HG03064 (cell line): ENCODE measurements at regions not wholly inside any gene's neighbourhood (a gene's known extent, or its start where the extent isn't known, plus 50 kb on each side); places are given as distances from the start of the nearest gene placed in this dataset.

Source experiments
- ATAC-seq: cut with Tn5 transposase; IDR thresholded peaks from one replicate; pipeline ENCODE4 v1.9.1; 2021; ENCODE audit warnings: low read depth; ENCODE audit not compliant: unreplicated experiment

DNA sequence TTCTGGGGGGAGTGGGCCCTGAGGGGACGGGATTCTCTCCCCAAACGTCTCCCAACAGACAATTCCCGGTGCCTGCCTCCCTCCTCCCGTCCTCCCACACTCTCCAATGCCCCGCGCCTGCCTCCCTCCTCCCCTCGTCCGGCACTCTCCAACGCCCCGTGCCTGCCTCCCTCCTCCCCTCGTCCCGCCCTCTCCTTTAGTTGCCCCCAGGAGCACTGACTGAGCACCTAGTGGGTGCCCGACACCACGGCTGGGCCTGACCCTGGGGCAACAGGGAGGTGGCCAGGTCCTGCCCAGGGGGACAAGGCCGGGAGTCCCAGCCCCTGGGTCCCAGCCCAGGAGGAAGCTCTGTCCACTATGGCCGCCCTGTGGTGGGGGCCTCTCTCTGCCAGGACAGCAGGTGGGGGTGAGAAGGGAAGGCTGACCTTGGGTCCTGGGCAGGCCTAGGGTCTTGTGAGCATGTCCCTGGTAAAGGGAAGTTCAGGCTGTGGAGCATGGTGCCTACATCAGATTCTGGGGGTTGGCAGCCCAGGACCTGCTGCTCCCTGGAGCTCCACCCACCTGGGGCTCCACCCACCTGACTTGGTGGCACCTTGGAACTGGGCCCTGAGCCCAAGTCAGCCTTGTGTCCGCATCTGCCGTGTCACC, 942.3 kb downstream of the BRD1 start:
- ATAC-seq, result no peak

DNA sequence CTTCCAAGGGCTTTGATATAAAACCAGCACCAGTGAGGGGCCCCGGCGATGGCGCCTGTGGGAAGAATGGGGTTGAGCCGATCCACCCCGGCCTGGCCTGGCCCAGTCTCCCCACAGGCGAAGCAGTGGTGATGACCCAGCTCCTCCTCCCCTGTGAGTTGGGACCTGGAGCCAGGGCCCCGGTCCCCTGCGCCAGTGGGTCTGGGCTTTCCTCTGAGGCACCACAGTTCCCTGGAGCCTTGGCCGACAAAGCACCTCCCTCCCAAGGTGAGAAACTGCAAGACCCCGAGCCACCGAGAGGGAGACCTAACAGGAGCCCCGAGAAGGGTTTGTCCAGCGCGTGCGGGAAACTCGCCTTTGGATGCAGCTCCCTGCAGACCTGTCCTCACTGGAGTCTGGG, 942.9 kb downstream of the BRD1 start:
- ATAC-seq, result no peak

DNA sequence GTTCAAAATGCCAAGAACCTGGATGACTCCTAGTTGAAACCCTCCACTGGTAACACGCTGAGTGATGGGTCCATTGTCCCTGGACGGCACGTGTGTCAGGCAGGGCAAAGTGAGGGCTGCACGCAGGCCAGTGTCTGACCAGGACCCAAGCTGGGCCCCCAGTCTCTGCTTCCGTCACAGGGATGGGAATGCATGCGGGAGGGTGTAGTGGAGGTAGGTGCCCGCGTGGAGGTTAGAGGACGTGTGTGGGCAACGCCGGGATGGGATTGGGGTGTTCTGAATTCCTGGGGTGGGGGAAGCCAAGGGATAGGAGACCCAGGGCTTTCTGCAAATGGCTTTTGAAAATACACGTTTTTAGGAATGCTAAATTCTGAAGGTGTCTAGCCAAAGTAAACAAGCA, 943.3 kb downstream of the BRD1 start:
- no peak for ATAC-seq

DNA sequence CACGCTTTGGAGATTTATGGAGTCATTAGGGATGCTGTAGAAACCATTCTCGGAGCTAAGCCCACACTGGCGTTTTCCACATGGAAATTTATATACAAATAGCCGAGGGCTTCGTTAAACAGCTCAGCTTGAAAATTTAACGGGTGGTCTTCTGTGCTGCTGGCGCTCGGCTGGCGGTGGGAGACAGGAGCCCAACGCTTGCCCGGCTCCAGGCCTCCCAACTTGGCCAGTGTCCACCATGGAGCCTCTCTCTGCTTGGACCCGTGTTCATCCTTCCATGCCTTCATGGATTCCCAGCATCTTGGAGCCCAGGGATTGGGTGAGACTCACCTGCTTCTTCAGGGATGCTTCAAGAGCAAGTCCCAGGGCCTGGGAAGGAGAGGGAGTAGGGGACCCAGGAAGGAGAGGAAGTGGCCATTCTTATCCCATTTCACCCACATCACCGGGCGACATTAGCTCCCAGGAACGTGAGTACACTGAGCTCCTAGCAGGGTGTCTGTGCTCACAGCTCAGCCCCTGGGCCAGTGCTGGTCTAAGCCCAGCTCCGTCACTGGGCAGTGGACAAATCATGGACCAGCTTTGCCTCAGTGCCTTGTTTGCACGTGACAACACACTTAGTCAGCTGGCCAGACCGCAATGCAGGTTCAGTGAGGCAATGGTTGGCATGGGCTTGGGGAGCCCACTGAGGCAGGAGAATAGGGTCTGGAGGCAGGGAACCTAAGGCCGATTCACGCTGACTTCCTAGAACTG, 944.3 kb downstream of the BRD1 start:
- no peak for ATAC-seq

DNA sequence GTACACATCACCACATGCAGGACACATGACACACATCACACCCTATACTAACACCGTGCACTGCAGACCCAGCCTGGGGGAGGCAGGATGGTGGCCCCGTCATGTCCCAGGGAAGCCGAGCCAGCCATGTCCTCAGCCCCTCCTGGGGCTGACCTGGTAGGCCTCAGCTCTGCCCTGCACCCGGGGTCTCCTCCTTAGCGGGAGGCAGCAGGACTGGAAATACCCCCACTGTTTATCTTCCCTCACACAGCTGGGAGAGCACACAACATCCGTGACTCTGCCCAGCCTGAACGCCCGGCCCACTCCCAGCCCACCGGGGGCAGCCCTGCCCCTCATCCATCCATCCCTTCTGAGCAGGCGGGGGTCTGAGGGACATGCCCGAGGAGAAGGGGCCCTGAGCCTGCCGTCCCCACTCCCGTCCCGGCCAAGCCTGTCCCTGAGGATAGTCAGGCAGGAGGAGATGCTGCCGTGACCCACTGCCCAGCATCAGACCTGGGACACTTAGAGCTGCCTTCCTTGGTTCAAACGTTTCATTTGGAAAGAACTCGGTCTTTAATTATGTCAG, 945.0 kb downstream of the BRD1 start:
- ATAC-seq, result no peak

DNA sequence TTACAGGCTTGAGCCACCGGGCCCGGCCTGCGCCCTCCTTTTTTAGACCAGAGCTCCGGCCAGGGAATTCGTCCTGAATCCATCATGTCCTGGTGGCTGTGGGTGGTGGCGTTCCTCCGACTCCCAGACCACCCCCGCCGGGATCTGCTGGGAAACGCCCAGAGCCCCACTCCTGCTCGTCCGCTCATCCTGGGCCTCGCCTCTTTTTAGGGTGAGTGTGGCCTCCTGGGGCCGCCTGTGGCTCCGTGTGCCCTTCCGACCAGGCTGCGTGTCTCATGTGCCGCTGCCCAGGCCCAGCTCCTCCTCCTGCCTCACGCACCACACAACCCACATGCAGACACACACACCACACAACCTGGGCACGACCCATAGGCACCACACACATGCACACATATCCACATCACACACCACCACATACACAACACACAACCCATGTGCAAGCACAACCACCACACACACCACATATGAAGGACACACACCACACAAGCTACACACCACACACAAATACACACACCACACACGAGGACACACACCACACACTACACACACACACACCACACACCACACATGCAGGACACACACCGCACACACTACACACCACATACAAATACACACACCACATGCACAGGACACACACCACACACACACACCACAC, 946.2 kb downstream of the BRD1 start:
- no peak for ATAC-seq

DNA sequence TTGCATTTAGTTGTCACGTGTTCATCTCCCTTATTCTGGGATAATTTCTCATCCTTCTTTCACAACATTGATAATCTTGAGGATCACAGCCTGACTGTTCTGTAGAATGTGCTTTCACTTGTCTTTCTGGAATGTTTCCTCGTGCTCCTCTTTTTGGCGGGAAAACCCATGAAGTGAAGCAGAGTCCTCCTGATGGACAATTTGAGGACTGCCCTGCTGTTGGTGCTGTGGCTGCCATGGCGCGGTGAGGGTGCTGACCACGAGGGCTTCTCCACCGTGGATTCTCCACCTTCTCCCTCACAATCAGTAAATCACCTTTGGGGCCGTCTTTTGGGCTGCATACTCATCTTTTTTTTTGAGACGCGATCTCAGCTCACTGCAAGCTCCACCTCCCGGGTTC, 946.9 kb downstream of the BRD1 start:
- ATAC-seq, result no peak

DNA sequence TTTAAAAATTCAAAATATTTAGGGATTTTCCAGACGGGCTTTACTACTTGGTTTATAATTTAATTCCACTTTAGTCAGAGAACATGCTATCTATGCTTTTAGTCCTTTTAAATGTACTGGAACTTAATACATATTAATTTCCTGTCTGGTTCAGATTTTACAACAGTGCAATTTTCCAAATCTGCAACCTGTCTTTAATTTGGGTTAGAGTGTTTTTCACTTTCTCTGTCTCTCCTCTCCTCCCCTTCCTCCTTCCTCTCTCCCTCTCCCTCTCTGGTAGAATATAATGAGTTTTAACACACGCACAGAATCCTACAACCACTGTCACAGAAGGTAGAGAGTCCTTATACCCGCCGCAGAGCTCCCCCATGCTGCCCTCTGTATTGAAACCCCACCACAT, 950.7 kb downstream of the BRD1 start:
- ATAC-seq, result no peak

DNA sequence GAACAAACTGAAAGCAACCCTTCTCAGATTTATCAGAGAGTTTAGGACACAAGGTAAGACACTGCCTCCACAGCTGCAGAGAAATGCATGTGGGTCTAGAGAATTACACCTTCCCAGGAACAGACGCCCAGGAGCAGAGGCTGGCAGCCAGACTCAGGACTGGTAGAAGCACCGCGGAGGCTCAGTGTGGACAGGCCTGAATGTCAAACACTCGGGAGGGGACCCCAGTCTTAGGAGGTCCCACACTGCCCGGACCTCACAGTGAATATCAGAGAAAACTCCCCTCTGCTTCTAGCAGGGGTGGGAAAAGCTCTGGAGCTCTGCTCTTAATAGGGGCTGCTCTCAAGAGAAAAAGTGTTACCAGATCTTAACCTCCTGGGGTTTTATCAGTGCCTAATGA, 952.7 kb downstream of the BRD1 start:
- ATAC-seq, result no peak

DNA sequence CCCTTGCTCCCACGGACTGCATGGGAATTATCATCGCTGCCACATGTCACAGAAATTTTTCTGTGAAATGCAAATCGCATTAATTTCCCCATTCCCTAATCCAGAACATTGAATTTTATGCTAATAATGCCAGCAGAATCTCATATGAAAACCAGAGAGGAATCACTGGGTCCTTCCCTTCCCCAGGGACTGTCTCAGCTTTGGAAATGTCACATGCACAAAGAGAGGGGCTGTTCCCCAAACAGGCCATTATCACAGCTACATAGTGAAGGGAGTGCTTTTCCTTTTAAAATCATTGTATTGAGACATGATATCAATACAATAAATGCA, 954.5 kb downstream of the BRD1 start:
- ATAC-seq, result no peak

DNA sequence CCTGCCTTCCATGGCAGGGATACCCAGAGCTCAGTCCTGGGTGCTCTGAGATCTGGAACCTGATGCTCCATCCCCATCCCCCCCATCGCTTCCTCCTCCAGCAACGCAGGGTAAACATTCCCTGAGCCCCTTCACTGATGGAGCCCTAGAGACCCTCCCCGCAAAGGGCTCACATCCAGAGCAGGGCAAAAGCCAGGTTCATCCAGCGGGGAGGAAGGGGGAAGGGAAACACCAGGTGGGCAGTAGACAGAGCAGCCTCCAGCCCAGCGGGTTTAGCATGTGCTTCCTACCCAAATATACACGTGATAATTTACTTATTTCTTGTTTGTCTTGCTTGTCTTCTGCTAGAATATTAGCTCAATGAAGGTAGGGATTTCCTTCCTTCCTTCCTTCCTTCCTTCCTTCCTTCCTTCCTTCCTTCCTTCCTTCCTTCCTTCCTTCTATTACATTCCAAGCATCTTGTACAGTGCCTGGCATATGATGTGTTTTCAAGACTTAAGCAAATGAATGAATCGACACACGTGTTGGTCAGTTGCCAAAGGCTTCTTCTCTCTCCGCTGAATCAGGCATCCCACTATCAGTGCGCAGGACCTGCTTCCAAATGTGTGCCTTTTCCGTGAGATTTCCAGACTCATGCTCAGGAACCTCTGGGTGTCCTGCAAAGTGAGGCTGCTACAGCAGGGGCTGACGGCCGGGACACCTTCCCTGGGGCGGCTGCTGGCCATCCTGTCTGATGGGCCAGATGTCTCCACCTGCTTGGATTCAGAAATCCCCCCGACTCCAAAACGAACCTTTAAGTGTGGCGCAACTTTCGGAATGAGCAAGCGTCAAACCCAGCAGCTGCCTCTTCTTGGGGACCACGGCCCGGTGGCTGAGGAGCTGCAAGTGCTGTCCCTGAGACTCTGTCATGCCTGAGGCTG, 955.1 kb downstream of the BRD1 start:
- ATAC-seq, result no peak

DNA sequence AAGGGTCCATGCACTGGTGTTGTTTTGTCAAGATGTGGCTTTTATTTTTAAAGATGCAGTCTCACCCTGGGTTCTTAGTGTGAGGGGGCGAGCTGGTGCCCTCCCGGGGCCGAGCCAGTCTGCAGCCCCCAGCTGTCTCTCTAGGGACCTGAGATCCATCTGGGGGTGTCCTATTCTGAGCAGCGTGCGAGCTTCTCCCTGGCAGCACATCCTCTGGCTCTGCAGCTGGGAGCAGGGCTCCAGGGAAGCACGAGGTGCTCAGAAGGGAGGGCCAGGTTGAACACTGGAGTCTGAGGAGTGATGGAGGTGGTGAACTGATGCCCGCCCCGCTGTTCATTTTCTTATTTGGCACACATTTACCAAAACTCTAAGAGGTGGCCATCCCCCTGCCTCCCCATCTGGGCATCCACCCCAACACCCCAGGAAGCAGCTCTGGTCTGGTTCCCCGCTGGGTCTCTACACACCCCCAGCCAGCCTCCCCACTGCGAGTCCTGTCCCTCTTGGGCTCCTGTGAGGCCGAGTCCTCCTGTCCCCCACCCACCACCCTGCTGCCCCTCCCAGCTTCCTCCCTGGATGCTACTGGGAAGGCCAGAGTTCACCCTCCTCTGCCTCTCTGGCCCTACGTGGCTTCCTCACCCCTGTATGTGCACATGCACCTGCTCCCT, 956.4 kb downstream of the BRD1 start:
- no peak for ATAC-seq

DNA sequence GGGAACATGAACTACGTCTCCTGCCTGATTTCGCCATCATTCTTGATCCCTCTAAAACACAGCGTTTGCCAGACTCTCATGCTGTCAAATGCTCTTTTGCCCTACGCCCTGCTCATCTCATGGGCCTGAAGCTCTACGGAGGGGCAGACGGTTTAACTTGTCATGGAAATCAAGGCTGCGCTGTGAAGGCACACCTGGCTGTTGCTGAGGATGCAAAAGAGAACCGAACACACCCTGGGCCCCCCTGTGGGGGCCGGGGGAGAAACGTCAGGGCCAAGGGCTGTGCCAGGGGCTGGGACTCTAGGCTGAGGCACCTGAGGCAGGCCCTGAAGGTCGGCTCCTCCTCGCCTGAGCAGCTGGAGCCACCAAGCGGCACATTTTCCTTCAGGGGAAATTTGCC, 957.2 kb downstream of the BRD1 start:
- no peak for ATAC-seq

DNA sequence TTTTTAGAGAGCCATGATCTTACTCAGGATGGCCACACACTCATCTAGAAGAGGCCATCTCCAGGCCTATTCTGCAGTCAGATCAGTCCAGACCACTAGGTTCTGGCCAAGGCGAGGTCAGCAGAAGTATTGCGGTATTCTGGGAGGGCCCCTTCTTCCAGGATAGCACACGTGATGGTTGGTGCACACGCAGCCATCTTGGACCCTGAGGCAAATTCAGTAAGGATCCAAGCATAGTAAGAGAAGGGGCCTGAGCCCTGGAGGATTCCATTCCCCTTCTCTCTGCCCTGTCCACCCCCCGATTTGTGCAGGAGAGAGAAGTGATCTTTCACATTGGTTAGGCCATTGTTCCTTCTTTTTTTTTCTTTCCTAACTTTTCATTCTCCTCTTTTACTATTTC, 957.9 kb downstream of the BRD1 start:
- ATAC-seq, result no peak

DNA sequence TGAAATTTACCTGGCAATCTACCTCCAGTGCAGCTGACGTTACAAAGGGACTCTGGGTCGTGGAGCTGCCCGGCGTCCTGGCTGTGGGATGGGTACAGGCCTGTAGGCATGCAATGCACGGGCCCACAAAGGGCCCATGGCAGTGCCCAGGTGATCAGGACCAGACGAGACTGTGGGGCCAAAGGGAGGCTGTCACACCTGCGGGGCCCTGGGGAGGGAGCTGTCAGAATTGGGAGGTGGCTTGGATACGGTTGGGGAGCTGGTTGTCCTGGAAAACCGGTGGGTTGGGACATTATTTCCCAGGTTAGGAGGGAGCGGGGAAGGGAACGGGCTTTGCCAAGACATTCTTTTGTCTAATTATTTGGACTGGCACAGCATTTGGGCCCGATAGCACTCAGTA, 958.5 kb downstream of the BRD1 start:
- ATAC-seq, result no peak

DNA sequence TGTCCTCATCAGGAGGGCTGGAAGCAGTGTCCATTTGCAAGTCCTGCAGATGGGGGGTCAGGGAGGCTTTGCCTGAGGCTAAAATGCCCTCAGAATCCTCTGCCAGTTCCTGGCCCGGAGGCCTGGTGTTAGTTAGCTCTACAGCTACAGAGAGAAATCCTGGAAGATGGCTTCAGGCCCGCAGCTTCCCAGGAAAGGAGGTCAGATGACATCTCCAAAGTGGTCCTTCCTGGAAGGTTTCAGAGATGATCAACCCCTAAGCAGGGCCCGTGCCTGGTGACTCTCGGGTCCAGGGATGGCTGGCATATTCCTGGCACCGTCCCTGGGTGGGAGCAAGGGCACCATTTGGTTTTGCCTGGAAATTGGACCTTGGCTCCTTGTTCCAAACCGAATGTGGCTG, 959.1 kb downstream of the BRD1 start:
- ATAC-seq, result no peak

DNA sequence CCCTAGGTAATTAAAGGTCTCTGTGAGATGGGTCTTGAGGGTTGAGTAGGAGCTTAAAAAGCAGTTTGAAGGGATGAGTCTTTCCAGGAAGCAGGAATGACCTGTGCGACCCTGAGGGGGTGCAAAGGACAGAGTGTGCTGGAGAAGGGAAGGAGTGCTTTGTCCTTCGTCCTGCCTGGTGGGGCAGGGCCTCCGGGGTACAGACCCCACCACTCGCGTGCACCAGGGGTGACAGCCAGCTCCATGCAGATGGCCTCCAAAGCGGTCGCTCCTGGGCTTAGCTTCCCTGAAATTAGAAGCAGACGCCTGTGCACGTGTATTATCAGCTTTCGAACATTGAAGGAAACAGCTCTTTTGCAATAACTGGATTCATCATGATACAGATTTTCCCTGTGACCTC, 959.8 kb downstream of the BRD1 start:
- no peak for ATAC-seq

DNA sequence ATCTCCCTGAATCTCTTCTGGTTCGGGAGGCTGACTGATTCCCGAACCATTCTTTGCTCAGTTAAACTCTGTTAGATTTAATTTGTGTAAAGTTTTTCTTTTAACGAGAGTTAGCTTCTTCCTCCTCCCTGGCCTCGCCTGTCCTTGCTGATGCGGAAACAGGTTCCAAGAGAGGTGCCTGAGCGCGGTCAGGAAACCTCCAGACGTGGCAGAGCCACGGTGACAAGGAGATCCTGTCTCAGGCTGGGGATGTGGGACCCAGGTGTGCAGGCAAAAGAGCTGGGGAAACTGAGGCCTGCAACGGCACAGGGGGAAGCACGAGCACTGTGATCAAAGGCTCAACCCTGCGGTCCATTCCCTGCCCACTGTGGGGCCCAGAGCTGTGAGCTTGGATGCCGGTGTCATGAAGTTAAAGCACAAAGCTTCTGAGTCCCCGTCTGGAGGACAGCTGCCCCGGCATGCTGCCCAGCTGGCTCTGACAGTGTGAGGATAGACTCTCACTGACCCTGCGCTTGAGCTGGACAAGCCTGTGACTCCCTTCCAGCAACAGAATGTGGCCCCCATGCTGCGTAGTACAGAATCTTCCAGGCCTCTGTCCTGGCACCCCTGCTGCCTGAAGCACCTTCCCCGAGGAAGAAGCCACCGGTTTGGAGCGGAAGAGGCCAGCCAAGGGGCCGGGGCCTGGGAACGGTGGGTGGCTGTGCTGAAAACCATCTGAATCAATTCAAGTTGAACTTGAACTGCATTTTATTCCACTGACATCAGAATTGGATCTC, 960.6 kb downstream of the BRD1 start:
- no peak for ATAC-seq

DNA sequence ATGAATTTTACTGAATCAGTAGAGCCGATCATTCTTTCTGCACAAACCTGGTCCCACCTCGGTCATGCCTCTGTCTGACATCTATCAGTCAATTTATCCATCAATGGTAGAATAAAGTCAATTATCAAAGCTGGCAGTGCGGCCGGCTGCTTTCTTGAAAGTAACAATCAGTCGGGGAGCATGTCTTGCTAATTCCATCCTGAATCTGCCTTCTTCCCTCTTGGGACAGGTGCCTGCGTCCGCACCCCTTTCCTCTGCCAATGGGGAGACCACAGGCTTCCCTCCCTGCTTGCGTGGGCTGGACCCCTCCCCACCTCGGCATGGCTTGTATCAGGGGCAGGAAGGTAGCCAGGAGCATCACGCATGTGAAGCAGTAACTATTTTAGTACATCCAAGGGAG, 962.9 kb downstream of the BRD1 start:
- ATAC-seq, result no peak
